ENCODE measurements at regions not wholly inside any gene's neighbourhood (a gene's known extent, or its start where the extent isn't known, plus 50 kb on each side); places are given as distances from the start of the nearest gene placed in this dataset.
A peak's percentile ranks its signal among the peaks of the same experiment; 100 is the strongest.

DNA sequence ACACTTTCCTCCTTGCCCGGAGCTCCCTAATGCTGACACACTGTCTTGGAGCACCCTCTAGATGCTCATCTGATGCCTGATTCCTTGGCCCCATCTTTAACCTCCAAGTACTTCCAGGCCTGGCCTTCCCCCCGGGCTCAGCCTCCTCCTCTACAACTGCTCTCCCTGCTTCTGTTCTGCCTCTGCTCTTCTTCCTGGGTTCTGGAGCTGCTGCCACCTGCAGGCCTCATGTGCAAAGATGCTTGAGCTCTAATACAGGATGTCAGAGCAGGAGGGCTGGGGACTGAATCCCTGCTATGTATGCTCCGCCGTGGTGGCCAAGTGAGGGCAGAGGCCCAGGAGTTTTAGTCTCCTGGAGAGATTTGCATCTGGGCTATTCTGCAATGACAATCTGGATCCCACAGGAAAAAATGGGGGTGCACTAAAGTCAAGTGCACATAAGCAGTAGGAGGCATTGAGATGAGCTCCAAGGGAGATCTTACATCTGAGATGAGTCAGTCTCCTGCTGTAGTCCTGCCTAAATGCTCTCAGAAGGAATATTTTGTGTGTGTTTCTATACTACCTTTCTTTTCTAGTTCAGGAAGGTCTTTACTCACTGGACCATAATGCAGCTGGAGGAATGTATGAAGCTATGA, 296.3 kb downstream of the UACA start:
- in situ Hi-C loops (cut with HindIII; ENCODE audit: low sequenced_read_pairs), result no loop called here

DNA sequence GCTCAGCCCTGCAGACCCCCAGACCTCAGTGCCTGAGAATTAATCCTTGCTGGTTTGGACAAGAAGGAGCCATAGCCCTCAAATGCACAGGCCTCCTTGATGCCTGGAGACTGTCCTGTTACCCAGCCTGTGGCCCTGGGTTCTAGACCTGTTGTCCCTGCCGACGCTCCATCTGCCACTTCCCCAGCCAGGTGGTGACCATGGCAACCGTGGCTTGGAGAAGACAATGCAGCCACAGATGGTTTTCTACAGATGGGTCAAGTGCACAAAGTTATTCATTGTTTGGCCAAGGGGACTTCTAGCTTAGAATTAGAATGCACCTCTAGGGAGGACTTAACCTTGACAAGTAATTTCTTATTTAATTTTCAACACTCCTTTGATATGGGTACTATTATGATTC, 297.1 kb downstream of the UACA start:
- DNase-seq (ENCODE audit: low spot score), result peak; percentile 37
- in situ Hi-C loops (cut with HindIII; ENCODE audit: low sequenced_read_pairs), result no loop called here

More for the DNA sequence above, 296.3 kb downstream of the UACA start:
- DNase-seq (ENCODE audit: low spot score), result peak; percentile 64

DNA sequence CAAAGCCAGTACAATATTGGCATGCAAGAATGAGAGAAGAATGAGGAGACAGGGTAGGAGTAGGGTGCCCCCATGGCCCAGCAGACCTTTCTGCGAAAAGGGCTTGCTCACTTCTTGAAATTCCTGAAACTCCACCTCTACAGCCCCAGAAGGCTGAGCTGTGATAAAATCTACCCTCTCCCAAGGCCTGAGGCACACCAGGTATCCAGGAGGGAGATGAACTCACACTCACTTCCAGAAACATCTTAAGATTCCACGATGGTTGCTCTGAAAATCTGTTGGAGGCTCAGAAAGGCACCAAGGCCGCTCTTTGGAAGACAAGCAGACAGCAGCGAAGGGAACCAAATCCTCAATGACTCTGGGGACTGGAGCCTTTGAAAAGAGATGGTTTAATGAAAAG, 297.5 kb downstream of the UACA start:
- DNase-seq (ENCODE audit: low spot score), result no peak
- in situ Hi-C loops (cut with HindIII; ENCODE audit: low sequenced_read_pairs), result no loop called here

DNA sequence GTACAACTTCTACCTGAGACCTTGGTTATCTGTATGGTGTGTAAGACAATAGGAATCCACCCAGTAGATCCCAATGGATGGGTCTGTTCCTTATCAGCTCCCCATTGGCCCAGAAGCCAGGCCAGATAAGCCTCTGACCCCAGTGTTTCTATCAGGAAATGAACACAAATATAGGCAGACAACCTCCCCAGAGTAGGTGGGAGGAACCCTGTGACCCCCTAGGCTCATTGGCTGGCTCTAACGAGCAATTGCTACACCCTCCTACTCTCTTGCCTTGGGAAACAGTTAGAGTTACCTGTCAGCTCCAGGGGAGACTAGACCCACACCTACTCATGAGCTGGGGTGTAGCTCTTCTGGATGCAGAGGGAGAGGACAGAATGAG, 299.9 kb downstream of the UACA start:
- in situ Hi-C loops (cut with HindIII; ENCODE audit: low sequenced_read_pairs), result no loop called here
- no peak for DNase-seq (ENCODE audit: low spot score)

DNA sequence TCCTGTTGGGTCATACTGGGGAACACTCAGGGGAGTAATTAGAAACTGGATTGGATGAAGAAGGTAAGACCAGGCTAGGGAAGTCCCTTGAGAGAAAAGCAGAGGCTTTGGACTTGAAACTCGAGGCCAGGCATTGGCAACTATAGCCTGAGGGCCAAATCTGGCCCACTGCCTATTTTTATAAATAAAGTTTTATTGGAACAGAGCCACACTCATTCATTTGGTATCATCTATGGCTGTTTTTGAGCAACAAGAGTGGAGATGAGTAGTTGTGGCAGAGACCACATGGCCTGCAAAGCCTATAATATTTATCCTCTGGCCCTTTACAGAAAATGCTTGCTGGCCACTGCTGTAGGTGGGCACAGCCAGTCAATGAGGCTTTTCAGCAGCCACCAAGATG, 301.4 kb downstream of the UACA start:
- in situ Hi-C loops (cut with HindIII; ENCODE audit: low sequenced_read_pairs), result no loop called here
- DNase-seq (ENCODE audit: low spot score), result no peak

DNA sequence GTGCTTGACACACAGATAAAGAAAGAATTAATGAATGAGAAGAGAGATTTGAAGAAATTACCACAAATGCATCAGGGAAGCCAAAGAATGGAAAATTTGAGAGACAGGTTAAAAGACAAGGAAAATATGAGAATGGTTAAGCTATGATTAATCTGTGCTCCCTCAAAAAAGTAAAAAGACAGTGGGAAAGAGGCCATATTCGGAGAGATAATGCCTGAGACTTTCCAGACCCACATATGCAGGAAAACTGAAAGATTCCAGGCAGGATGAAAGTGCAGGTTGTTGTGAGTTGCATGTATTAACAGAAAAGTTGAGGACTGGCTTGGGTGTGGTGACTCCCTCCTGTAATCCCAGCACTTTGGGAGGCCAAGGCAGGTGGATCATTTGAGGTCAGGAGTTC, 302.3 kb downstream of the UACA start:
- in situ Hi-C loops (cut with HindIII; ENCODE audit: low sequenced_read_pairs), result no loop called here
- no peak for DNase-seq (ENCODE audit: low spot score)

DNA sequence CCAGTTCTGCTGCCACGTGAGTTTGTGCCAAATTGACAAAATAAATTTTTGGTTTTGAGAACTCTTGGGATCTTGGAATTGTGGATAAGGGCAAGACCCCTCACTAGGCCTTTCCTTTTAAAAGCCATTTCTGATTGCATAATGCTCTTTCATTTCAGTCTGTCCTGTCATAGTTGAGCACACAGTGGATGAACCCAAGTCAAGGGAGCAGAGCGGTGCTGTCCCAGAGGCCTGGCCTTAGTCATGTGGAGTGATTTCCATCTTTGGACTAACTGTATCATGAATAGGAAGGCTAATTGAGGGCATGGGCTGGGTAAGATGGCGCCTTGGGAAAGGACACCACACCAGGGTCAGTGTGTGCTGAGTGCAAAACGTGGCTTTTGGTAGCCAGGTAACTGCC, 304.0 kb downstream of the UACA start:
- in situ Hi-C loops (cut with HindIII; ENCODE audit: low sequenced_read_pairs), result no loop called here
- no peak for DNase-seq (ENCODE audit: low spot score)

DNA sequence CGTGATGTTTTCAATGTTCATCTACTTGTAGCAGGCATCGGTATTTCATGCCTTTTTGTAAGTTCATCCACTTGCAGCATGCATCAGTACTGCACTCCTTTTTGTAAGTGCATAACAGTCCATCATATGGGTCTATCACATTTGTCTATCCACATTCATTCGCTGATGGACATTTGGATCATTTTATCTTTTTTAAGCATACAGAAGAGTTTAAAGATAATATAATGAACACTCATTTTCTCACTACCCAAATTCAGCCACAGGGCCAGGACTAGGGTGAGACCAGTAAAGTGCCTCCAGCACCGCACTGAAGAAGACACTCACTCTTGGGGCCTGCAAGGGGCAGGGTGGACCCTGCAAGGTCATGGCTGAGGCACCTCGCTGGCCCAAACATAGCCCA, 309.6 kb downstream of the UACA start:
- DNase-seq (ENCODE audit: low spot score), result no peak
- in situ Hi-C loops (cut with HindIII; ENCODE audit: low sequenced_read_pairs), result no loop called here

DNA sequence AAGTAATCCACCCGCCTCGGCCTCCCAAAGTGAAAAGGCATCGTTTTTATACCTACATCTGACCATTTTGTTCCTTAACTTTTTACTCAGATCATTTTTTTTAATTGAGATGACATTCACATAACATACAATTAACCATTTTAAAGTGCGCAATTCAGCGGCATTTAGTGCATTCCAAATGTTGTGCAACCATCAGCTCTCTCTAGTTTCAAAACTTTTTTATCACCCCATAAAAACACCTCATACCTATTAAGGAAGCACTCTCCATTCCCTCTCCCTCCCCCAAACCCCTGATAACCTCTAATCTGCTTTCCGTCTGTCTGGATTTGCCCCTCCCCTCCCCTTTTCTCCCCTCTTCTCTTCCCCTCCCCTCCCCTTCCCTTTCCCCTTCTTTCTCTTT, 310.1 kb downstream of the UACA start:
- in situ Hi-C loops (cut with HindIII; ENCODE audit: low sequenced_read_pairs), result no loop called here
- no peak for DNase-seq (ENCODE audit: low spot score)

DNA sequence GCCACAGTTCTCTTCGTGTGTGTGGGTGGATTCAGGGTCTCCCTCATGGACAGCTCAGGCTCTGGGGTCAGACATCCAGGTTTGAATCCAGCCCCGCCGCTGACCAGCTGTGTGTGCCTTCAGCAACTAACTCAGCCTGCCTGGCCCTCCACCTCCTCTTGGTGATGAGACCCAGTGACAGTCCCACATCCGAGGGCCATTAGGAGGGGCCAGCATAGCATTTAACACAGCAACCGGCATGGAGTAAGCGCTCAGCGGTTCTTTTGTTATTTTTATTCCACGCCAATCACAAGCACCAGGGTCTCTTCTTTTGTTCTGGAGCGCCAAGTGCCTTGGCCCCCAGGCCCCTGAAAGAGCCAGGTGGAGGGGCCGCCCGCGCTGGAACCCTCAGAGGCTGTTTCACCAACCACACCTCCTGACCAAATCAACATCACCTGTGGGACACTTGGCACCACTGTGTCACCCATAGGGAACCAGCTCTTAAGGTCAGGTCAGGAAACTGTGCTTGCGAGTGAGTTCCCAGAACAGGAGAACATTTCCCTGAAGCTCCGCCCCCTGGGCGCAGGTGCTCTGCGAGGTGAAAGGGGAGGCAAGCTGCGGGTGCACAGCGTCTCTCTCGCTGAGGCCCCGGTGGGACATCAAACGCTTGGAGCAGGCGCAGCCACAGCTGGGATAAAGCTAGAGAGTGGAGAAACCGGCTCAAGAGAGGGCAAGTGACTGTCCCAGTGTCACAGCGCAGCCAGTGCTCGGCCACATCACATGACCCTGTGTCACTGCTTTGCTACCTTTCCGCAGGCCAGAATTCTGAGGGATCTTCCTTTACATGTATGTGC, 311.3 kb downstream of the UACA start:
- in situ Hi-C loops (cut with HindIII; ENCODE audit: low sequenced_read_pairs), result no loop called here
- DNase-seq (ENCODE audit: low spot score), result no peak

DNA sequence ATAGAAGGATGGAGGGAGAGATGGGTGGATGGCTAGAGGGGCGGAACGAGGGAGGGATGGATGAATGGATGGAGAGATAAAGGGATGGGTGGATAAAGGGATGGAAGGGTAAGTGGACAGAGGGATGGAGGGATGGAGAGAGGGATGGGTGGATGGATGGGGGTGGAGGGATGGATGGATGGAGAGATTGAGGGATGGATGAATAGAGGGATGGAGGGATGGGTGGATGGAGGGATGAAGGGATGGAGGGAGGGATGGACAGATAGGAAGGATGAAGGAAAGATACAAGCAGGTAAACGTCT, 313.3 kb downstream of the UACA start:
- DNase-seq (ENCODE audit: low spot score), result no peak
- in situ Hi-C loops (cut with HindIII; ENCODE audit: low sequenced_read_pairs), result no loop called here

DNA sequence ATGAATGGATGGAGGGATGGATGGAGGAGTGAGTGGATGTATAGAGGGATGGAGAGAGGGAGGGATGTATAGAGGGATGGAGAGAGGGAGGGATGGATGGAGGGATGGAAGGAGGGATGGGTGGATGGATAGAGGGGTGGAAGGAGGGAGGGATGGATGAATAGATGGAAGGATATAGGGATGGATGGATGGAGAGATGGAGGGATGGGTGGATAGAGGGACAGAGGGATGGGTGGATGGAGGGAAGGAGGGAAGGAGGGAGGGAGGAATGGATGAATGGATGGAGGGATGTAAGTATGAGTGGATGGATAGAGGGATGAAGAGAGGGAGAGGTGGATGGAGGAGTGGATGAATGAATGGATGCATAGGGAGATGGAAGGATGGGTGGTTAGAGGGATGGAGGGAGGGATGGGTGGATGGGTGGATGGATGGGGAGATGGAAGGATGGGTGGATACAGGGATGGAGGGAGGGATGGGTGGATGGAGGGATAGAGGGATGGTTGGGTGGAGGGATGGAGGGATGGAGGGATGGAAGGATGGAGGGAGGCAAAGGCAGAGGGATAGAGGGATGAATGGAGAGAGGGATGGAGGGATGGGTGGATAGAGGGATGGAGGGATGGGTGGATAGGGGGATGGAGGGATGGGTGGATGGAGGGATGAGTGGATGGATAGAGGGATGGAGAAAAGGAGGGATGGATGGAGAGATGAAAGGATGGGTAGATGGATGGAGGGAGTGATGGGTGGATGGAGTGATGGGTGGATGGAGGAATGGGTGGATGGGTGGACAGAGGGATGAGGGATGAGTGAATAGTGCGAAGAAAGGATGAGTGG, 313.8 kb downstream of the UACA start:
- in situ Hi-C loops (cut with HindIII; ENCODE audit: low sequenced_read_pairs), result no loop called here
- DNase-seq (ENCODE audit: low spot score), result no peak

DNA sequence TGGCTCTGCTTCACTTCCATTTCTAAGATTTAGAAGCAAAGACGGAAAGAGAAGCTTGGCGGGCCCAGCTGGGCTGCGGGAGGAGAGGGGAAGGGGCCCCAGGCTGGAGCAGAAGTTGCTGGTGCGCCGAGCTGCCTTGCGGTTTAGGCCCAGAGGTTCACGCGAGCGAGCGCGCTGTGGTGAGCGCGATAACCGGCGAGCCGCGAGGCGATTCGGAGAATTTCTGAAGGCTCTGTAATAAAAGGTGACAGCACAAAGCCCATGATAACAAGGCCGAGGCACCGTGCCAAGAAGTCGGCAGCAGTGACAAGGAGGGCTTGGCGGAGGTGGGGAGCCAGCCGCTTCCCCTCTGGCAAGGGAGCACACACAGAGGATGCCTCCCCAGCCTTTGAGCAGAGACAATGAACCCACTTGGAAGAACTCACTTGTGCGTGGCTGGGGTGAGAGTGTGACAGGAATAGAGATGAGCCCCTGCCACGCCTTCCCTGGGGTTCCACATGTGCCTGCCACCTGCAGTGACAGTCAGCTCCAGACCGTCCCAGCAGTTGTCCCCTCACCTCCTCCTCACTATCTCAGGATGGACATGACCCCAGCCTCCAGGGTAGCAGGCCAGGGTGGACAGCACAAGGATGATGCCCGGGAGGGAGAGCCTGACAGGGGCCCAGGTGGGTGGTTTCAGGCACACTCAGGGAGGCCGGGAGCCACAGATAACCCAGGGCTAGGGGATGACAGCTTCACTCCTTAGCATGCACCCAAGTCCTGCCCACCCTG, 315.2 kb downstream of the UACA start:
- in situ Hi-C loops (cut with HindIII; ENCODE audit: low sequenced_read_pairs), result no loop called here
- no peak for DNase-seq (ENCODE audit: low spot score)

DNA sequence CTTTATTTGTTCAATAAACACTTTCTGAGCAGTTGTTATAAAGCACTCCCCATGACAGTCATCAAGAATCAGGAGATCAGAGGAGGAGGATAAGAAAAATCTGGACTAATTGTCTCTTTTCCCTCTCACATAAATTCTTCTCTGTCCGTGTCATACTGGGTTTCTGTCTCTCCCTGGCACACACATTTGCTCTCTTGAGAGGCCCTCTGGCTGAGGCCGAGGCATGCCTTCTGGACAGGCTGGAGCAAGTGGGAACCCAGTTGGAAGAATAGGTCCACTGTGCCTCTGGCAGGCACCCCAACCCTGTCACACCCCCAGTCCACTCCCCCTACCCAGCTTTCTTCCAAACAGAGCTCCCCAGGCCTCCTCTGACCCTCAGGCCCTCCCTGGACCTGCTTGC, 315.8 kb downstream of the UACA start:
- DNase-seq (ENCODE audit: low spot score), result no peak
- in situ Hi-C loops (cut with HindIII; ENCODE audit: low sequenced_read_pairs), result no loop called here

DNA sequence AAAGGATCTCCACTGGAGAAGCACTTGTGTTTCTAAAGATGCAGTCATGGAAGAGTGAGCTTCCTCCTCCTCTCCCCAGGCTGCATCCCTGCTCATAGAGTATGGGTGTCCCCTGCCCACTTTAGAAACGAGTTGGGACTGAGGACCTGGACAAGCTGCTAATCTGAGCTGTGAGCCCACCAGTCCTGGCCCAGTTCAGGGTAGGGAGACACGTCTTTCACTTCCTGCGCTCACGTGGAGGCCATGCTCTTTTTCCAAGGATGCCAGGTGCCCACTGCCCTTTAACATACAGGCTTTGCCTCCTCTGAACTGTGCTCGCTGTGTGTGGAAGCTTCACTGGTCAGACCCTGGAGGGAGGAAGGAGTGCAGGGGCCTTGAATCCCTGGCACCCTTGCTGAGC, 316.3 kb downstream of the UACA start:
- no peak for DNase-seq (ENCODE audit: low spot score)
- in situ Hi-C loops (cut with HindIII; ENCODE audit: low sequenced_read_pairs), result no loop called here

DNA sequence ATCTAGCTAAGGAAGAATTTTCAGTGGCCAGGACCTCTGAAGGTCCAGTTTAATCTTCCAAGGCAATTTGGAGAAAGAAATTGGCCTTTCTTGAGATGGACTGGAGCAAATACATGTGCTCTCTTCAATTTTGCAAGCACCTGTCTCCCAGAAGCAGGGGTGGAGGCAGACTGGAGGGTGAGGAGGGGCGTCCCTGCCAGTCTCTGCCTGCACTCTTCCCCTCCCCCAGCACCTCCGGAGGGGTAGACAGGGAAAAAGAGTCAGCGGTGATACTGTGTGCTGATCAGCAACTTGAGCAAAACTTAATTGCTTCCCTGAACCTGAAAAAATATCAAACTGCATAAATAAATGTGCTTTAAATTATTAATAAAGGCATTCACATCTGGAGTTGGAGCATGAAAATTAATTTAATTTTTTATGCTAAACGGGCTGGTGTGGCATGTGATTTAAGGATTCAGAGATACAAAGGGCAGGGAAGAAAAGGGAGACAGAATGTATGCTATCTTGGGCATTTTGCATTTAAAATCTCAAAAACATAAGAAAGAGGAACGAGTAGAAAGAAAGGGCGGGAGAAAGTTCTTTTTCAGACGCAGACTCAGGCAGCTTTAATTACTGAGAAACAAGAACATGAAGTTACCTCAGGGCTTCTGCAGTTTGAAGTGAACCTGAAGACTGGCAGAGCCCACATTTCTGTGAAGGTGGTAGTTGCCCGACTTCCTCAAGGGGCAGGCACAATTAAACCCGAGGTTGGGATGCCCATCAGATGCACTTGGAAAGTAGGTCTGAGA, 319.7 kb downstream of the UACA start:
- in situ Hi-C loops (cut with HindIII; ENCODE audit: low sequenced_read_pairs), result no loop called here
- no peak for DNase-seq (ENCODE audit: low spot score)

DNA sequence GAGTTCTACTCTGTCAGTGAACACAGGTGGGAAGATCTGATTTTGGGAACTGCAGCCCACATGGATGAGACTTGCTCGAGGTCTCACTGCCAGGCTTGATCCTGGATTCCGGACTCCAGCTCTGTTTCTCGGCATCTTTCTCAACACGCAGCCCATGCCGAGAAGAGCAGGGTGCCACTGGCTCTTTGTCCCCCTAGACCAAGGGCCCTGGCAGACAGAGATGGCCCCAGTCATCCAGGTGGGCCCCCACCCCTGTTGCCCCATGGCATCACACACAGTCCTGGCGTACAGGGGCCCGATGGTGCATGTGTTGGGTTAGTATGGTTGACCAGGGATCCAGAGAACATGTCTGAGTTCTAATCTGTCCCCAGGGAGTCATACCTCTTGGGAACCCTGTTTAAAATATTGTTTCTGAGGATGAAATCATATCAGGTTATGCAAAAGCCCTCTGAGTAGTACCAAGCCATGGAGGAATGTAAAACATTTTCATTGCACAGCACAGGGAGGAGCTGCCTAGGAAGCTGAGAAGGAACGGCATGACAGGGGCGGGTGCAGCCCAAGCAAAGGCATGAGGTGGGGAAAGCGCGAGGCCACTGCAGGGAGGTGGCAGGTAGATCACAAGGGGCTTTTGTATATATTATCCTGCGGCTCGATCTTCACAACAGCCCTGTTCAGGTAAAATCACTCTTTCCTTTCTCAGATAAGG, 320.6 kb downstream of the UACA start:
- DNase-seq (ENCODE audit: low spot score), result no peak
- in situ Hi-C loops (cut with HindIII; ENCODE audit: low sequenced_read_pairs), result no loop called here

DNA sequence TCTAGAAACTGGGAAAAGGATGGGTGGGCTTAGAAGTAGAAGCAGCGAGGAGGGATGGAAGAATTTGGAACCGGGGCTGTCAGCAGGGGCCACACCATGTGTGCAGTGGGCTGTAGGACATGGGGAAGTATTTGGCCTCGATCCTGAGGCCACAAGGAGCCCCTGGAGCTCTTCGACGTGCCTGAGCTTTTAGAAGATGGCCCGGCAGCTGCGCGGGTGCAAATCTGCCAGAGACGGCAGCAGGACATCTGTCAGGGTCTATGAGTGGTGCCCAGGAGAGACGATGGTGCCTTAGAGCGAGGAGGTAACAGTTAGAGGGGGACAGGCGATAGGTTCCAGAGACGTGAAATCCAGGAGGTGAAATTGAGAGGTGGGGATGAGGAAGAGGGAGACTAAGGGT, 321.1 kb downstream of the UACA start:
- in situ Hi-C loops (cut with HindIII; ENCODE audit: low sequenced_read_pairs), result no loop called here

More for the DNA sequence above, 321.1 kb downstream of the UACA start:
- DNase-seq (ENCODE audit: low spot score), result no peak

All from G401 (cell line).